SK-N-SH (cell line): ENCODE measurements at regions not wholly inside any gene's neighbourhood (a gene's known extent, or its start where the extent isn't known, plus 50 kb on each side); places are given as distances from the start of the nearest gene placed in this dataset.

Experiments used
- ELF1 ChIP-seq: IDR thresholded peaks from 2 replicates; pipeline ENCODE4 v1.4.0; 2012
- EP300 ChIP-seq, 2 experiments: IDR thresholded peaks; 2 replicates each; pipeline versions ENCODE4 v1.4.0 to v1.6.1; 2012; ENCODE audit warnings: borderline replicate concordance in 1 of 2, low read depth in 1 of 2, low read length in 1 of 2
- EZH2phosphoT487 ChIP-seq: fragments of 200-600 bp; sonication (generic); IDR thresholded peaks from 2 replicates; pipeline ENCODE4 v1.6.1; 2017; ENCODE audit warnings: low read depth, mixed run types, mild to moderate bottlenecking, antibody characterized with exemption, moderate library complexity, borderline replicate concordance
- GABPA ChIP-seq: IDR thresholded peaks from 2 replicates; pipeline ENCODE4 v1.4.0; 2012; ENCODE audit warnings: low read depth, mild to moderate bottlenecking
- MXI1 ChIP-seq: IDR thresholded peaks from 2 replicates; pipeline ENCODE4 v1.6.1; 2012; ENCODE audit warnings: mild to moderate bottlenecking, low read depth, low read length, improper control_type of control experiment
- SMC3 ChIP-seq: IDR thresholded peaks from 2 replicates; pipeline ENCODE4 v1.6.1; 2012; ENCODE audit warnings: low read depth, low read length, improper control_type of control experiment
- YY1 ChIP-seq: IDR thresholded peaks from 2 replicates; pipeline ENCODE4 v1.4.0; 2012; ENCODE audit warnings: low read depth, mild to moderate bottlenecking
- TF ChIP-seq, protein P1 (sequence below): fragments of 200-600 bp; sonication (generic); IDR thresholded peaks from 2 replicates; pipeline ENCODE4 v1.6.1; 2017; ENCODE audit warnings: antibody characterized with exemption, mild to moderate bottlenecking, moderate library complexity
- TF ChIP-seq, protein P2 (sequence below): fragments of 150-350 bp; IDR thresholded peaks from 2 replicates; pipeline ENCODE4 v1.6.1; 2017; ENCODE audit warnings: antibody characterized with exemption, low read length, low read depth, borderline replicate concordance

DNA sequence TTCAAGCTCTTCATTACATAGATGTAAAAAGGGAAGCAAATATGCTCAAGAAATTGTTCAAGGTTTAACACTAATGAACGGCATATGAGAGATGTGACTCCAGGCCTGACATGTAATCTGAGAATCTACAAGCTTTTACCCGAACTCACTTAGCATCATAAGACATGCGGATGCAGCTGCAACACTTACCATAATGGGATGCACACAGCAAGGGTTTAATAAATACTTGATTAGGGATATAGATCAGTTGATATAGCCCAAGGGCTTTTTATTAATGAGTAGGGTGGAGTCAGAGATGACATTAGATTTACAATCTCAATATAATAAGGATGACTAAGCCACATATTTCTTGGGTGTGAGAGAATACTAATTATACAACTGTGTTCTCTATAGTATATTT is 2215.5 kb downstream of the MAT2B start:
- TF ChIP-seq YY1 = no peak
- no peak for TF ChIP-seq GABPA
- TF ChIP-seq, protein P1, sequence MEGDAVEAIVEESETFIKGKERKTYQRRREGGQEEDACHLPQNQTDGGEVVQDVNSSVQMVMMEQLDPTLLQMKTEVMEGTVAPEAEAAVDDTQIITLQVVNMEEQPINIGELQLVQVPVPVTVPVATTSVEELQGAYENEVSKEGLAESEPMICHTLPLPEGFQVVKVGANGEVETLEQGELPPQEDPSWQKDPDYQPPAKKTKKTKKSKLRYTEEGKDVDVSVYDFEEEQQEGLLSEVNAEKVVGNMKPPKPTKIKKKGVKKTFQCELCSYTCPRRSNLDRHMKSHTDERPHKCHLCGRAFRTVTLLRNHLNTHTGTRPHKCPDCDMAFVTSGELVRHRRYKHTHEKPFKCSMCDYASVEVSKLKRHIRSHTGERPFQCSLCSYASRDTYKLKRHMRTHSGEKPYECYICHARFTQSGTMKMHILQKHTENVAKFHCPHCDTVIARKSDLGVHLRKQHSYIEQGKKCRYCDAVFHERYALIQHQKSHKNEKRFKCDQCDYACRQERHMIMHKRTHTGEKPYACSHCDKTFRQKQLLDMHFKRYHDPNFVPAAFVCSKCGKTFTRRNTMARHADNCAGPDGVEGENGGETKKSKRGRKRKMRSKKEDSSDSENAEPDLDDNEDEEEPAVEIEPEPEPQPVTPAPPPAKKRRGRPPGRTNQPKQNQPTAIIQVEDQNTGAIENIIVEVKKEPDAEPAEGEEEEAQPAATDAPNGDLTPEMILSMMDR = no peak
- no peak for TF ChIP-seq ELF1
- TF ChIP-seq EP300 (IDR thresholded peaks at IDR 0.05; ENCODE audit: borderline replicate concordance in 1 of 2, low read depth in 1 of 2, low read length in 1 of 2) = no peak
- TF ChIP-seq MXI1 = no peak
- TF ChIP-seq EZH2phosphoT487 = no peak
- TF ChIP-seq, protein P2, sequence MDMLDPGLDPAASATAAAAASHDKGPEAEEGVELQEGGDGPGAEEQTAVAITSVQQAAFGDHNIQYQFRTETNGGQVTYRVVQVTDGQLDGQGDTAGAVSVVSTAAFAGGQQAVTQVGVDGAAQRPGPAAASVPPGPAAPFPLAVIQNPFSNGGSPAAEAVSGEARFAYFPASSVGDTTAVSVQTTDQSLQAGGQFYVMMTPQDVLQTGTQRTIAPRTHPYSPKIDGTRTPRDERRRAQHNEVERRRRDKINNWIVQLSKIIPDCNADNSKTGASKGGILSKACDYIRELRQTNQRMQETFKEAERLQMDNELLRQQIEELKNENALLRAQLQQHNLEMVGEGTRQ = no peak
- TF ChIP-seq SMC3 = no peak
